SU-DHL-6 (cell line): ENCODE measurements at regions not wholly inside any gene's neighbourhood (a gene's known extent, or its start where the extent isn't known, plus 50 kb on each side); places are given as distances from the start of the nearest gene placed in this dataset.

Source experiments
- H2AFZ ChIP-seq: fragments of 200-600 bp; sonication (generic); 2 replicates; pipeline ENCODE4 v1.6.1; 2014; ENCODE audit warnings: low read depth, mild to moderate bottlenecking, moderate library complexity, mixed read lengths, antibody characterized with exemption, low read length; ENCODE audit not compliant: severe bottlenecking
- H3F3A ChIP-seq: fragments of 200-600 bp; shearing (Covaris generic); 2 replicates; pipeline ENCODE4 v1.6.0; 2016; ENCODE audit warnings: antibody characterized with exemption, mild to moderate bottlenecking; ENCODE audit not compliant: insufficient read depth
- H3K27ac ChIP-seq: fragments of 200-600 bp; sonication (generic); 2 replicates; pipeline ENCODE4 v1.5.1; 2016; ENCODE audit warnings: low read depth, mild to moderate bottlenecking, low read length, moderate library complexity, mixed read lengths
- H3K27me3 ChIP-seq: fragments of 200-600 bp; sonication (generic), shearing (Covaris generic); 2 replicates; pipeline ENCODE4 v1.6.0; 2014; ENCODE audit warnings: mild to moderate bottlenecking, low read length
- H3K36me3 ChIP-seq: fragments of 200-600 bp; sonication (generic); 2 replicates; pipeline ENCODE4 v1.6.1; 2014; ENCODE audit warnings: mild to moderate bottlenecking, low read length, mixed read lengths
- H3K4me2 ChIP-seq: fragments of 300-600, 200-600 bp; shearing (Covaris generic), sonication (generic); 2 replicates; pipeline ENCODE4 v1.6.0; 2014; ENCODE audit warnings: low read length, low read depth, mild to moderate bottlenecking; ENCODE audit not compliant: poor library complexity, severe bottlenecking
- H3K4me3 ChIP-seq: fragments of 200-600 bp; sonication (generic); 2 replicates; pipeline ENCODE4 v1.5.1; 2014; ENCODE audit warnings: antibody characterized with exemption, low read length, mild to moderate bottlenecking, mixed read lengths; ENCODE audit not compliant: insufficient read depth, poor library complexity, severe bottlenecking
- H3K79me2 ChIP-seq: fragments of 200-600 bp; sonication (generic); 2 replicates; pipeline ENCODE4 v1.6.1; 2014; ENCODE audit warnings: mild to moderate bottlenecking, low read length, moderate library complexity; ENCODE audit not compliant: insufficient read depth
- H3K9ac ChIP-seq: fragments of 200-600 bp; sonication (generic); 2 replicates; pipeline ENCODE4 v1.7.0; 2014; ENCODE audit warnings: mild to moderate bottlenecking, low read length
- H3K9me2 ChIP-seq: fragments of 200-600 bp; sonication (generic); replicated peaks from 2 replicates; pipeline ENCODE4 v1.6.1; 2014; ENCODE audit warnings: low read length; ENCODE audit not compliant: insufficient read depth
- H3K9me3 ChIP-seq: fragments of 200-600 bp; sonication (generic); 2 replicates; pipeline ENCODE4 v1.6.1; 2014; ENCODE audit warnings: low read length, mixed read lengths; ENCODE audit not compliant: insufficient read depth
- H4K20me1 ChIP-seq: fragments of 200-600 bp; sonication (generic); 2 replicates; pipeline ENCODE4 v1.6.1; 2014; ENCODE audit warnings: low read depth, mild to moderate bottlenecking, antibody characterized with exemption, low read length, moderate library complexity, mixed read lengths
- CTCF ChIP-seq: fragments of 200-600 bp; sonication (generic); IDR thresholded peaks from one replicate; pipeline ENCODE4 v1.5.1; 2017; ENCODE audit warnings: antibody characterized with exemption, mild to moderate bottlenecking, low read length, moderate library complexity; ENCODE audit not compliant: insufficient read depth, poor library complexity, severe bottlenecking
- EZH2phosphoT487 ChIP-seq: fragments of 200-600 bp; sonication (generic), shearing (Covaris generic); conservative IDR thresholded peaks from 2 replicates; pipeline ENCODE4 v1.6.1; 2018; ENCODE audit warnings: mild to moderate bottlenecking, antibody characterized with exemption, low read length, moderate library complexity, mixed read lengths

- Histone ChIP-seq H4K20me1 (no peaks in the 10 kb centered on the region), H3K27ac (no peak overlapping the region), H3K27me3 (no peaks in the 10 kb centered on the region), H3K36me3 (no peaks in the 10 kb centered on the region), H3K79me2 (no peaks in the 10 kb centered on the region), H3K9me3 (peaks cover 14% of the 10 kb centered on the region; the same call in 1 of the 2 replicates), H3K4me2 (no peak overlapping the region), H3K9me2 (no peaks in the 10 kb centered on the region), H3F3A (no peaks in the 10 kb centered on the region), H3K9ac (no peak overlapping the region), H3K4me3 (no peak overlapping the region), H2AFZ (no peak overlapping the region)
- TF ChIP-seq CTCF, result no peak
- no peak for TF ChIP-seq EZH2phosphoT487
Measured at GRCh38 chr5:85484982-85485574, 1100.4 kb upstream of the EDIL3 start.

GRCh38 chr5:85488295-85488694 is 1103.6 kb upstream of the EDIL3 start:
- Histone ChIP-seq H3K4me2 (no peak overlapping the region), H3K9me2 (no peaks in the 10 kb centered on the region), H4K20me1 (no peaks in the 10 kb centered on the region), H3K9me3 (peaks cover 14% of the 10 kb centered on the region; the same call in 1 of the 2 replicates), H3K36me3 (no peaks in the 10 kb centered on the region), H3F3A (no peaks in the 10 kb centered on the region), H2AFZ (no peak overlapping the region), H3K9ac (no peak overlapping the region), H3K27me3 (no peaks in the 10 kb centered on the region), H3K79me2 (no peaks in the 10 kb centered on the region), H3K4me3 (no peak overlapping the region), H3K27ac (no peak overlapping the region)
- TF ChIP-seq EZH2phosphoT487 (no peak), CTCF (no peak)

GRCh38 chr5:85500869-85501268 is 1116.2 kb upstream of the EDIL3 start:
- Histone ChIP-seq H3K36me3 (no peaks in the 10 kb centered on the region), H3K4me2 (no peak overlapping the region), H2AFZ (no peak overlapping the region), H3K9me2 (no peaks in the 10 kb centered on the region), H3K79me2 (no peaks in the 10 kb centered on the region), H4K20me1 (no peaks in the 10 kb centered on the region), H3K9me3 (no peaks in the 10 kb centered on the region), H3F3A (no peaks in the 10 kb centered on the region), H3K9ac (no peak overlapping the region), H3K4me3 (no peak overlapping the region), H3K27ac (no peak overlapping the region), H3K27me3 (no peaks in the 10 kb centered on the region)
- no peak for TF ChIP-seq EZH2phosphoT487
- TF ChIP-seq CTCF, result no peak
